Left ventricle myocardium inferior (tissue), 1 donor: ENCODE measurements at regions not wholly inside any gene's neighbourhood (a gene's known extent, or its start where the extent isn't known, plus 50 kb on each side); places are given as distances from the start of the nearest gene placed in this dataset.

Experiments used
- DNase-seq: peaks from one replicate; pipeline ENCODE4 v3.0.0-alpha.2; 2020
- H3K27ac ChIP-seq: fragments of 200-600 bp; replicated peaks from 2 replicates; pipeline ENCODE4 v1.8.0; 2021
- H3K27me3 ChIP-seq: fragments of 200-600 bp; 2 replicates; pipeline ENCODE4 v1.8.0; 2021; ENCODE audit warnings: low read depth
- H3K36me3 ChIP-seq: fragments of 200-600 bp; 2 replicates; pipeline ENCODE4 v1.8.0; 2021
- H3K4me1 ChIP-seq: fragments of 200-600 bp; 2 replicates; pipeline ENCODE4 v1.8.0; 2021
- H3K4me3 ChIP-seq: fragments of 200-600 bp; 2 replicates; pipeline ENCODE4 v1.8.0; 2021; ENCODE audit warnings: mild to moderate bottlenecking, moderate library complexity
- H3K9me3 ChIP-seq: fragments of 200-600 bp; replicated peaks from 2 replicates; pipeline ENCODE4 v1.8.0; 2021
- intact Hi-C: fragments of 100-400 bp; cut with micrococcal nuclease; formaldehyde crosslinking; loops from one replicate; pipeline ENCODE4 v1.11.0; 2022
- TF ChIP-seq, protein P1 (sequence below): fragments of 200-600 bp; IDR thresholded peaks from 2 replicates; pipeline ENCODE4 v1.8.0; 2021; ENCODE audit warnings: antibody characterized with exemption, mild to moderate bottlenecking, borderline replicate concordance
- donor health status: DM: no; HTN: yes; CAD: no; lungs with severe emphysema.

DNA sequence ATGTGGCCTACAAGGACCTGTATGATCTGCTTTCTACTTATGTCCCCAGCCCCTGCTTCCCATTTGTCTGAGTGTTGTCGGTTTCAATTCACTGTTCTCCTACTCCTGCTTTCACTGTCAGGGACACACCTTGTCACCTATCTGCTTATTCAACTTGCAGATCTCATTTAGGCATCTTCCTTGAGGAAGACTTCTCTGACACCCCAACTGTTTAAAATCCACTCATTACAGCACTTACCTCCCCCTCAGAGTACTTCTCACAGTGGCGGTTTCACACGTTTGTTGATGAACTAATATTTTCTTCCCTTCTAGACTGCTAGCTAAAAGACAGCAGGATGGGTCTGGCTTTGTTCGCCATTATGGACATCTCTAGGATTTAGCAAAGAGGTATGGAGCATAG is 279.9 kb upstream of the TET2 start:
- Histone ChIP-seq H3K9me3 (peaks cover 10% of the 10 kb centered on the region), H3K4me1 (no peaks in the 10 kb centered on the region), H3K36me3 (no peaks in the 10 kb centered on the region), H3K4me3 (no peak overlapping the region), H3K27ac (no peak overlapping the region), H3K27me3 (no peaks in the 10 kb centered on the region)
- intact Hi-C loops = no loop called here
- DNase-seq = no peak
- TF ChIP-seq, protein P1, sequence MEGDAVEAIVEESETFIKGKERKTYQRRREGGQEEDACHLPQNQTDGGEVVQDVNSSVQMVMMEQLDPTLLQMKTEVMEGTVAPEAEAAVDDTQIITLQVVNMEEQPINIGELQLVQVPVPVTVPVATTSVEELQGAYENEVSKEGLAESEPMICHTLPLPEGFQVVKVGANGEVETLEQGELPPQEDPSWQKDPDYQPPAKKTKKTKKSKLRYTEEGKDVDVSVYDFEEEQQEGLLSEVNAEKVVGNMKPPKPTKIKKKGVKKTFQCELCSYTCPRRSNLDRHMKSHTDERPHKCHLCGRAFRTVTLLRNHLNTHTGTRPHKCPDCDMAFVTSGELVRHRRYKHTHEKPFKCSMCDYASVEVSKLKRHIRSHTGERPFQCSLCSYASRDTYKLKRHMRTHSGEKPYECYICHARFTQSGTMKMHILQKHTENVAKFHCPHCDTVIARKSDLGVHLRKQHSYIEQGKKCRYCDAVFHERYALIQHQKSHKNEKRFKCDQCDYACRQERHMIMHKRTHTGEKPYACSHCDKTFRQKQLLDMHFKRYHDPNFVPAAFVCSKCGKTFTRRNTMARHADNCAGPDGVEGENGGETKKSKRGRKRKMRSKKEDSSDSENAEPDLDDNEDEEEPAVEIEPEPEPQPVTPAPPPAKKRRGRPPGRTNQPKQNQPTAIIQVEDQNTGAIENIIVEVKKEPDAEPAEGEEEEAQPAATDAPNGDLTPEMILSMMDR = no peak

DNA sequence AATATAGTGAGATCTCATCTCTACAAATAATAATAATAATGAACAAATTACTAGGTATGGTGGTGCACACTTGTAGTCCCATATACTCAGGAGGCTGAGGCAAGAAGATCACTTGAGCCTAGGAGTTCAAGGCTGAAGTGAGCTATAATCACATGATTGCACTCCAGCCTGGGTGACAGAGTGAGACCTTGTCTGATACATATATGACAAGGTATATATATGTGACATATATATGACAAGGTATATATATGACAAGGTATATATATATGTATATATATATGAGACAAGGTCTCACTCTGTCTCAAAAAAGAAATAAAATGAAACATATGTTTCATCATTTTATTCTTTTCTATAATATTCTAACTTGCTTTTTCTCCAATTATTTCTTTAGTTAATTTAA is 278.1 kb upstream of the TET2 start:
- no peaks in the 10 kb centered on the region for H3K36me3 ChIP-seq
- TF ChIP-seq, protein P1 = no peak
- no peak overlapping the region for H3K27ac ChIP-seq
- no peak for DNase-seq
- H3K4me1 ChIP-seq = no peaks in the 10 kb centered on the region
- intact Hi-C loops = no loop called here
- no peak overlapping the region for H3K4me3 ChIP-seq
- H3K27me3 ChIP-seq = no peaks in the 10 kb centered on the region
- no peaks in the 10 kb centered on the region for H3K9me3 ChIP-seq

DNA sequence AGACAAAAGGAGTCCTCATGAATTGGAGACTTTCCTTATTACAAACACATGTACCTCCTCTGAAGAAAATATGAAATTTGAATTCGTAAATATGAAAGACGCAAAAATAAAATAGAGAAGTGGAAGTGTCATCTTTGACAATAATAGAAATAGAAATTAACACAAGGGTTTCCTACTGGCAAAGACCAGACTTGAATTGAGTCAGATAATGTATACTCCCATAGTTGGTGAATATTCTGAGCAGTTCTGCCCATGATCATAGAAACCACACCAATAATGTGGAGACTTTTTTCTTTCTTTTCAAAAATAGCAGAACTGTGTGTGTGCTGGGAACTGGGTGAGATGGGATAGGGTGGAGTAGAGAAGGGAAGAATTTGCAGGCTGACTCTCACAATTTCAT is 277.7 kb upstream of the TET2 start:
- Histone ChIP-seq H3K9me3 (no peaks in the 10 kb centered on the region), H3K27ac (no peak overlapping the region), H3K4me1 (no peaks in the 10 kb centered on the region), H3K27me3 (no peaks in the 10 kb centered on the region), H3K4me3 (no peak overlapping the region), H3K36me3 (no peaks in the 10 kb centered on the region)
- TF ChIP-seq, protein P1 = no peak
- intact Hi-C loops = no loop called here
- no peak for DNase-seq

DNA sequence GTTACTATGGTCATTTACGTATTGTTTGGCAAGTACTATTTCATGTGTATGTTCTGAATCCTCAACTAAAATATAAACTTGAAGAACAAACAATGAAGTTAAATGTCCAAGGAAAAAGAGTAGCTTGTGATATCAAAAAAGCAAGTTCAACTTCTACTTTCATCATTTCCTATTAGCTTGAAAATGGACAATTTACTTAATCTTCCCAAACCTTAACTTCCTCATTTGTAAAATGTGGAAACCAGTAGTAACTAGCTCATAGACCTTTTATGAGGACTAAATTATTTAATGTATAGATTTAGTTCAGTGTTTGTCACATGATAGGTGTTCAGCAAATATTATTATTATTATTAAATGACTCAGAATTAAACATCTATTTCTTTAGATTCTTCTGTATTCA is 276.8 kb upstream of the TET2 start:
- H3K4me3 ChIP-seq = no peak overlapping the region
- TF ChIP-seq, protein P1 = no peak
- DNase-seq = no peak
- no peak overlapping the region for H3K27ac ChIP-seq
- no peaks in the 10 kb centered on the region for H3K9me3 ChIP-seq
- intact Hi-C loops = no loop called here
- no peaks in the 10 kb centered on the region for H3K27me3 ChIP-seq
- H3K36me3 ChIP-seq = no peaks in the 10 kb centered on the region
- no peaks in the 10 kb centered on the region for H3K4me1 ChIP-seq

DNA sequence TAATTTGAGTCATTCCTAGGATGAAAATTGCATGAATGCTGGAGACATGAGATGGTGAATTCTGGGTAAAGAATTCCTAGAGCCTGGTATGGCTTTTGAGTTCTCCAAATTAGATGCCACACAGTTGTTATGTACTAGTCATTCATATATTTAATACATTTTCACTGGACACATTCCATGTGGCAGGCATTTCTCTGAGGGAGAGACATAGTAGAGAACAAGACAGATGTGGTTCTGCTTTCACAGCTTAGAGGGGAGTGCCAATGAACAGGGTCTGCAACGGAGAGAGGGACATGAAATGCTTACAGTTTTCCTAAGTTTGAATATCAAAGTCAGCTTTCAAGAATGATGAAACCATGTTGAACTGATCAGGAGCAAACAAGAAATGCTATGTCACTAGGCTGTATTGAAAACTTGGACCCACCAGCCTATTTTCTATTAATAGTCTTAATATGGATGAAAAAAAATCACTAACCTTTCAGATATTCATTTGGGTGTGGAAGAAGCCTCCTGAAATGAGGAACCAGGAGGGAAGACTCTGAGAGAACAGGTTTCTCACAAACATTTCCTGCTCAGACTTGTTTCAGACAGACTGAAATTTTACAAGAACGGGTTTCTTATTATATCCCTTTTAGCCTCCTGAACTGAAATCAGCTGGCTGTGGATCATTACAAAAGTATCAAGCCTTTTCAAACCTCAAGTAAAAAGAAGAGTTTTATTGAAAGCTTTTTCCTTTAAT is 276.0 kb upstream of the TET2 start:
- Histone ChIP-seq H3K4me3 (no peak overlapping the region), H3K27ac (no peak overlapping the region), H3K27me3 (no peaks in the 10 kb centered on the region), H3K9me3 (no peaks in the 10 kb centered on the region), H3K4me1 (no peaks in the 10 kb centered on the region), H3K36me3 (no peaks in the 10 kb centered on the region)
- no peak for DNase-seq
- intact Hi-C loops = no loop called here
- TF ChIP-seq, protein P1 = no peak

DNA sequence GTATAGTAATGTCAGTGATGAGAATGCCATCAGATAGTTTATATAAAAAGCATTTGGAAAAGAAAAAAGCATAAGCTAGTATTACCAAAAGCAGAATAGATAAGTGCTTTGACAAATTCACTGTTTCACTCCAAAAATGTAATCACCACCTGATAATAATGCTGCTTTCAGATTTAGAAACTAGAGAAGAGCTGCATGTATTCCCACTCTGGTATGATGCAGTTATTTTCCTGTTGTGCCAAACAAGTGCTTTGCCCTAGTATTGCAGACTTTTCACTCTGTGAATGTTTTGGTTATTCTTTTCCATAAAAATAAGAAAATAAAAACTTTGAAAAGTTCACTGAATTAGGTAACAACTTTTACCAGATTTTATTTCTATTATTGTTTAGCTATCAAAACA is 267.7 kb upstream of the TET2 start:
- H3K4me1 ChIP-seq = no peaks in the 10 kb centered on the region
- no peaks in the 10 kb centered on the region for H3K36me3 ChIP-seq
- intact Hi-C loops = no loop called here
- TF ChIP-seq, protein P1 = no peak
- H3K27ac ChIP-seq = no peak overlapping the region
- H3K4me3 ChIP-seq = no peak overlapping the region
- H3K27me3 ChIP-seq = no peaks in the 10 kb centered on the region
- DNase-seq = no peak
- H3K9me3 ChIP-seq = no peaks in the 10 kb centered on the region
